HepG2 (cell line): ENCODE measurements at regions not wholly inside any gene's neighbourhood (a gene's known extent, or its start where the extent isn't known, plus 50 kb on each side); places are given as distances from the start of the nearest gene placed in this dataset.

ENCODE experiments used
- ATAC-seq: fragments of 200-7000 bp; cut with Tn5 transposase; 3 replicates; pipeline ENCODE4 v1.9.1; 2020; ENCODE audit warnings: mild to moderate bottlenecking, moderate library complexity
- BruUV-seq: library from RNA; stranded (reverse); fragments of 400-500 nt; replicated peaks from 2 replicates; lab custom pipeline; 2021; lab: Mats Ljungman, UMichigan
- CTCF ChIA-PET: fragments of 300-600 bp; formaldehyde crosslinking; extraction: SDS; loops from one replicate; lab custom pipeline; 2021; ENCODE audit warnings: low total read pairs, inconsistent platforms, low intra/inter-chr PET ratio; lab: Yijun Ruan, JAX
- POLR2A ChIA-PET: fragments of 350-600 bp; sonication (Branson Sonifier 250); formaldehyde crosslinking; loops from one replicate; lab custom pipeline; 2020; ENCODE audit warnings: antibody characterized with exemption, inconsistent platforms; lab: Yijun Ruan, JAX
- DNase-seq: peaks from one replicate; pipeline ENCODE4 v3.0.0-alpha.2; 2015; ENCODE audit warnings: low spot score
- FAIRE-seq: peaks from 3 replicates; lab custom pipeline; 2011; peaks lifted over from hg19 to GRCh38; lab: Jason Lieb, UNC
- H2AFZ ChIP-seq: one replicate; pipeline ENCODE4 v1.6.1; 2011; ENCODE audit warnings: low read length, inconsistent platforms
- H3K27ac ChIP-seq: fragments of 300-600 bp; 3 replicates; pipeline ENCODE4 v1.8.0; 2011; ENCODE audit warnings: mixed run types, mild to moderate bottlenecking, mixed read lengths, low read length, inconsistent platforms; ENCODE audit not compliant: insufficient read depth; ENCODE audit errors: extremely low read length
- H3K27me3 ChIP-seq, 2 experiments: fragments of 200-600 bp in 1 of 2; 2 replicates in 1 of 2; 3 replicates in 1 of 2; pipeline versions ENCODE4 v1.6.0 to v1.8.0; 2011; ENCODE audit warnings: low read length in 2 of 2, mild to moderate bottlenecking in 2 of 2, moderate library complexity in 2 of 2, inconsistent platforms in 1 of 2; ENCODE audit not compliant: insufficient read depth in 2 of 2, control insufficient read depth in 1 of 2
- H3K36me3 ChIP-seq, 2 experiments: fragments of 200-600 bp in 1 of 2; replicated peaks in 1 of 2; 2 replicates in 1 of 2; 3 replicates in 1 of 2; pipeline versions ENCODE4 v1.5.1 to v1.8.0; 2011; ENCODE audit warnings: low read length in 2 of 2, inconsistent platforms in 1 of 2; ENCODE audit not compliant: insufficient read depth in 2 of 2, control insufficient read depth in 1 of 2
- H3K4me1 ChIP-seq: 2 replicates; pipeline ENCODE4 v1.5.1; 2012; ENCODE audit warnings: low read length, inconsistent platforms; ENCODE audit not compliant: insufficient read depth
- H3K4me2 ChIP-seq: 2 replicates; pipeline ENCODE4 v1.6.0; 2011; ENCODE audit warnings: low read depth, low read length, inconsistent platforms
- H3K4me3 ChIP-seq, 3 experiments: fragments of 200-600 bp in 1 of 3; sonication (generic), shearing (Covaris generic) in 1 of 3; replicated peaks in 1 of 3; 2 replicates each; pipeline ENCODE4 v1.5.1; 2011 to 2016; ENCODE audit warnings: low read length in 3 of 3, inconsistent platforms in 2 of 3, low read depth in 2 of 3, mild to moderate bottlenecking in 2 of 3, control low read depth in 1 of 3, mixed read lengths in 1 of 3; ENCODE audit not compliant: insufficient read depth in 1 of 3
- H3K79me2 ChIP-seq: one replicate; pipeline ENCODE4 v1.6.1; 2011; ENCODE audit warnings: low read length, inconsistent platforms; ENCODE audit not compliant: insufficient read depth
- H3K9ac ChIP-seq: 2 replicates; pipeline ENCODE4 v1.6.0; 2011; ENCODE audit warnings: mild to moderate bottlenecking, low read depth, low read length, inconsistent platforms; ENCODE audit not compliant: insufficient read depth
- H3K9me3 ChIP-seq: 2 replicates; pipeline ENCODE4 v1.5.1; 2012; ENCODE audit warnings: mild to moderate bottlenecking, low read length
- H4K20me1 ChIP-seq: 2 replicates; pipeline ENCODE4 v1.6.0; 2011; ENCODE audit warnings: inconsistent platforms, mild to moderate bottlenecking, low read length, moderate library complexity; ENCODE audit not compliant: insufficient read depth
- ELF4 ChIP-seq: sonication (generic); formaldehyde crosslinking; IDR thresholded peaks from 2 replicates; pipeline ENCODE4 v1.5.0; 2020; ENCODE audit warnings: missing genetic modification reagents, mild to moderate bottlenecking, moderate library complexity, borderline replicate concordance
- SETDB1 ChIP-seq: sonication (generic); formaldehyde crosslinking; IDR thresholded peaks from 2 replicates; pipeline ENCODE4 v1.5.1; 2020; ENCODE audit warnings: missing genetic modification reagents, mild to moderate bottlenecking, borderline replicate concordance
- ZNF446 ChIP-seq: sonication (generic); formaldehyde crosslinking; IDR thresholded peaks from 2 replicates; pipeline ENCODE4 v1.5.0; 2020; ENCODE audit warnings: mild to moderate bottlenecking, missing genetic modification reagents
- ZNF564 ChIP-seq: sonication (generic); formaldehyde crosslinking; IDR thresholded peaks from 2 replicates; pipeline ENCODE4 v1.8.1; 2023; ENCODE audit warnings: mild to moderate bottlenecking, missing genetic modification reagents
- WGBS: methylation state at CpG from one replicate; pipeline ENCODE4 v1.1.6; 2017; ENCODE audit warnings: low lambda C conversion rate; 5-methylcytosine and 5-hydroxymethylcytosine counted together
- in situ Hi-C: cut with HindIII; loops from 2 replicates; pipeline ENCODE4 v1.10.0; 2017; ENCODE audit warnings: low pct_unique_long_range_greater_than_20kb; ENCODE audit not compliant: extremely low pct_ligation_motif_present
- intact Hi-C: fragments of 100-400 bp; cut with micrococcal nuclease; formaldehyde crosslinking; loops from one replicate; pipeline ENCODE4 v1.10.0; 2022; ENCODE audit not compliant: unreplicated experiment
- TF ChIP-seq, protein P1 (sequence below): sonication (generic); formaldehyde crosslinking; IDR thresholded peaks from 2 replicates; pipeline ENCODE4 v1.8.1; 2023; ENCODE audit warnings: mild to moderate bottlenecking, missing genetic modification reagents, borderline replicate concordance

DNA sequence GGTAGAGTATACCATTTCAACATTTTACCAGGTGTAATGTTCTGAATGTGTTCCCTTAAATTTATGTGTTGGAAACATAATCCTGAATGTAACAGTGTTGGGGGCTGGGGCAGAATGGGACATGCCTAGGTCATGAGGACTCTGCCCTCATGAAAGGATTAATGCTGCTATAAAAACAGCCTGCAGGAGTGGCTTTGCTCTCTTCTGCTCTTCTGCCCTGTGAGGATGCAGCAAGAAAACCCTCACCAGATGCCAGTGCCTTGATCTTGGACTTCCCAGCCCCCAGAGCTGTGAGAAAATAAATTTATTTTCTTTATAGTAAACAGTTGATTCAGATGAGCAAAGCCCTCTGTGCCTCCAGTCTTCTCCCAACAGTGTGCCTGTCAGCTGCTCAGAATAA is 326.0 kb upstream of the ONECUT1 start:
- no peak overlapping the region for H3K27ac ChIP-seq
- POLR2A ChIA-PET: no interaction called here
- no peak overlapping the region for H3K4me2 ChIP-seq

DNA sequence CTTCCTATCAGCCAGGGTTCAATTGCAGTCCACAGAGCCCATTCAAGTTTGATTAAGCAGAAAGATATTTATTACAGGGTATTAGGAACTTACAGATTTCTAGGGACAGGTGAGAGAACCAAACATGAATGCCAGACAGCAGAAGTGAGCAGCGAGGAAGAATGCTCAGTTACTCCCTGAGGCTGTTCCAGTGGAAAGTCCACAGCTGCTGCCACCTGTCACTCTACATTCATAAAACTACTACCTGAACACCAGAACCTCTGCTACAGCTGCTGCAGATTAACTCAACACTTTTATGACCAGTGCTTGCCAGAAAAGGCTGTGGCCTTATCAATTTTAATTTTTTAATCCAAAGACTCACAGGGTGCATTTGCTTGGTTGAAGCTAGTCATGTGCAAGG is 325.4 kb upstream of the ONECUT1 start:
- TF ChIP-seq ZNF446 (CRISPR knock-in tag) (no peak), SETDB1 (CRISPR knock-in tag) (no peak)
- ChIA-PET CTCF (no interaction called here), POLR2A (no interaction called here)
- H3K79me2 ChIP-seq: no peaks in the 10 kb centered on the region
- H3K4me1 ChIP-seq: peaks cover 23% of the 10 kb centered on the region
- DNase-seq (no peak), ATAC-seq (peak; percentile 57; the same call in 2 of the 3 replicates), FAIRE-seq (no peak)
- peak overlapping the region; percentile 58 for H3K4me2 ChIP-seq
- H2AFZ ChIP-seq: peak overlapping the region; percentile 70
- in situ Hi-C loops (no loop called here), intact Hi-C loops (no loop called here)
- H3K9ac ChIP-seq: no peak overlapping the region
- H3K9me3 ChIP-seq: no peaks in the 10 kb centered on the region
- H3K27ac ChIP-seq: no peak overlapping the region
- H4K20me1 ChIP-seq: no peaks in the 10 kb centered on the region
- BruUV-seq: no TSS peak
- no peaks in the 10 kb centered on the region; a peak in 1 of 5 replicates for H3K27me3 ChIP-seq
- no peaks in the 10 kb centered on the region for H3K36me3 ChIP-seq
- 0% methylated on average over 1 of the region's 1 CpG for WGBS
- no peak overlapping the region; a peak in 1 of 6 replicates for H3K4me3 ChIP-seq

More for the DNA sequence above, 326.0 kb upstream of the ONECUT1 start:
- no TSS peak for BruUV-seq
- H3K4me3 ChIP-seq: no peak overlapping the region
- H3K9me3 ChIP-seq: no peaks in the 10 kb centered on the region
- H2AFZ ChIP-seq: no peak overlapping the region
- DNase-seq (no peak), FAIRE-seq (no peak), ATAC-seq (no peak)
- peaks cover 23% of the 10 kb centered on the region for H3K4me1 ChIP-seq
- no peaks in the 10 kb centered on the region for H3K36me3 ChIP-seq
- H4K20me1 ChIP-seq: no peaks in the 10 kb centered on the region
- H3K27me3 ChIP-seq: no peaks in the 10 kb centered on the region; a peak in 1 of 5 replicates
- TF ChIP-seq ELF4 (CRISPR knock-in tag): no peak
- TF ChIP-seq, protein P1, sequence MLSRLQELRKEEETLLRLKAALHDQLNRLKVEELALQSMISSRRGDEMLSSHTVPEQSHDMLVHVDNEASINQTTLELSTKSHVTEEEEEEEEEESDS: no peak
- peak; percentile 87; the same call in 1 of the 2 replicates for TF ChIP-seq ZNF564 (CRISPR knock-in tag)
- no peaks in the 10 kb centered on the region for H3K79me2 ChIP-seq
- CTCF ChIA-PET: no interaction called here
- in situ Hi-C loops (no loop called here), intact Hi-C loops (no loop called here)
- H3K9ac ChIP-seq: no peak overlapping the region
